ENCODE measurements at regions not wholly inside any gene's neighbourhood (a gene's known extent, or its start where the extent isn't known, plus 50 kb on each side); places are given as distances from the start of the nearest gene placed in this dataset.

DNA sequence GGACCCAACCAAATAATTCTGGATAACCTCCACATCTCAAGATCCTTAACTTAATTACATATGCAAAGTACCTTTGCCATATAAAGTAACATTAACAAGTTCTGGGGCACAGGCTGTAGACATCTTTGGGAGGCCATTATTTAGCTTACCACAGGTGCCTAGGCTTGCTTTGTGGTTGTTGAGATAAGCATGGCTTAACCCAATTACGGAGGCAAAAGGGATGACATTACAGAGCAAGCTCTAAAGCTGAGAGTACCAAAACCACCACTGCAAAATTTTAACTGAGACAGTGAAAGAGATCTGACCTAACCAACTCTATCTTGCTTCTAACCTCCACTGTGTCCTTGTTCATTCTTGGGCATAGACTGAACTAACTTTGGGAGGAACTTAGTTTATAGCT is 502.9 kb upstream of the ATXN8OS start:
- TF ChIP-seq POLR2A (IDR thresholded peaks at IDR 0.05; ENCODE audit: low read depth, low read length) (no peak), POLR2AphosphoS5 (IDR thresholded peaks at IDR 0.05; ENCODE audit: low read depth, low read length) (no peak), SPI1 (IDR thresholded peaks at IDR 0.05; ENCODE audit: low read depth, low read length) (no peak), POU2F2 (IDR thresholded peaks at IDR 0.05; ENCODE audit: low read depth, low read length) (no peak), TAF1 (IDR thresholded peaks at IDR 0.05; ENCODE audit: low read depth, low read length) (no peak)
